CD4-positive, alpha-beta T cell treated with Interleukin-2 at 100 ng/mL for 4 hours (primary cell): ENCODE measurements at regions not wholly inside any gene's neighbourhood (a gene's known extent, or its start where the extent isn't known, plus 50 kb on each side); places are given as distances from the start of the nearest gene placed in this dataset.

Experiments used
- DNase-seq: peaks from one replicate; pipeline ENCODE4 v3.0.0-alpha.2; 2020; ENCODE audit warnings: low spot score

DNA sequence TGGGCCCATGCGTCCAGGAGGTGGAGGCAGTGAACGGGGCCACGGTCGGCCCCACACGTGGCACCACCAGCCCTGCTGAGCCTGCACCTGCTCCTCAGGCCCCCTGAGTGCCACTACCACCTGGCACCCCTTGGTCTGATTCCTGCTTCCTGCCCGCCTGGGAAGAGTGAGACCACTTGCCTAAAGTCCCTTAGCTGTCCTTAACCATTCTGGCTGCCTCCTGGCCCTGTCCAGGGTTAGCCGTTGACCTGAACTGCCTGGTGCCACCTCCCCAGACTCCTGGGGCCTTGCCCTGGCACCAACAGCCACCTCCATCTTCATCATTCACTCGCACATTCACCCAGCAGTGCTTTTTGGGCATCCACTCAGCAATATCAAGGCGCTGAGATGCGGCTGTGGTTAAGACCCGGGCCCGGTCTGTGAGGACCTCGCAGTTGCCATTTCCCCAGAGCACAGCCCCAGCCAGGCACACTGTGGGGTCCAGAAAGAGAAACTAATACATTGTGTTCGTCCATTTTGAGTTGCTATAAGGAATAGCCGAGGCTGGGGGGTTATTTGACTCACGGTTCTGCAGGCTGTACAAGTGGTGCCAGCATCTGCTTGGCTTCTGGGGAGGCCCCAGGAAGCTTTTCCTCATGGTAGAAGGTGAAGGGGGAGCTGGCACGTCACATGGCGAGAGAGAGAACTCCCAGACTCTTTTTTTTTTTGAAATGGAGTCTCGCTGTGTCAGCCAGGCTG is 318.4 kb downstream of the SEC14L1 start:
- no peak for DNase-seq

DNA sequence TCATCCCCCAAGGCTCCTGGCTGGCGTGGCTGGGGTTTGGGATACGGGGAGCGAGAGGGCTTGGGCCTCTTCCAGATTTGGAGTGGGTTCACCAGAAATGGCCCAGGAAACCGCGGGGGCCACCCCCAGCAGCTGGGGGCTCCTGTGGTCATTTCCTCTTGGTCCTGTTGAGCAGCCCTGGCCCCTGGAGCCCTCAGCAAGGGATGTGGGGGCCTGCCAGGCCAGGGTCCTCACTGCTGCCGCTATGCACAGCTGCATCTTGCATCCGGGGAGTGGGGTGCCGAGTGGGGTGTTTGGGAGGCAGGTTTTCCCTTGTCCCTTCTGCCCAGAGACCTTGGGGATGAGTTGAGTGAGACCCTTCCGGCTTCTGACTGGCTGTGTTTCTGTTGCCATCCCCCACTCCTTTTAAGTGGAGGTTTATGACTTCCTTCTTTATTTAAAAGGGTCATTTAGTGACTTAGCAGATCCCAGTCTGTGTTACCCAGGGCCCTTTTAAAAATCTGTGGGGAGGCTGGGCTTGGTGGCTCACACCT is 319.8 kb downstream of the SEC14L1 start:
- DNase-seq, result no peak

DNA sequence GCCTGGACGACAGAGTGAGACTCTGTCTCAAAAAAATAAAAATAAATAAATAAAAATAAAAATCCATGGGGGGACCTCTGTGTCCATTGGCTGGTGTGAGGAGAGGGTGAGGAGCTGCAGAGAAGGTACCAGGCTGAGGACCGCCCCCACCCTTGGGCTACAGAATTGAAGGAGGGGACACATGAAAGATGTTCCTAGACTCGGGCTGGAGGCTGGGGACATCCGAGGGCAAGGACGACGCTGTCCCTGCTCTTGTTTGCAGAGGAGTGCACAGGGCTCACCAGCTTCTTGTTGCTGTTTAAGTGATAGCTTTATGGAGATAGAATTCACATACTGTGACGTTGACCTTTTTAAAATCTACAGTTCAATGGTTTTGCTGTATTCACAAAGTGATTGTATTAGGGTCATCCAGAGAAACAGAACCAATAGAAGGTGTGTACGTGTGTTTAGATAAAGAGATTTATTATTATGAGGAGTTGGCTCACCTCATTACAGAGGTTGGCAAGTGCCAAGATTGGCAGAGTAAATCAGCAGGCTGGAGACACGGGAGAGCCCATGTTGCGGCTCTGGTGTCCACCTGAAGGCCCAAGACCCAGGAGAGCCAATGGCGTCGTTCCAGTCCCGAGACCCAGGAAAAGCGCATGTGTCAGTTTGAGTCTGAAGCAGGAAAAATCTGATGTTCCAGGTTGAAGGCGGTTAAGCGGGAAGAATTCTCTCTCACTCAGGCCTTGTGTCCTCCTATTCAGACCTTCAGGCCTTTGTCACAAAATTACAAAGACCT is 320.7 kb downstream of the SEC14L1 start:
- no peak for DNase-seq

DNA sequence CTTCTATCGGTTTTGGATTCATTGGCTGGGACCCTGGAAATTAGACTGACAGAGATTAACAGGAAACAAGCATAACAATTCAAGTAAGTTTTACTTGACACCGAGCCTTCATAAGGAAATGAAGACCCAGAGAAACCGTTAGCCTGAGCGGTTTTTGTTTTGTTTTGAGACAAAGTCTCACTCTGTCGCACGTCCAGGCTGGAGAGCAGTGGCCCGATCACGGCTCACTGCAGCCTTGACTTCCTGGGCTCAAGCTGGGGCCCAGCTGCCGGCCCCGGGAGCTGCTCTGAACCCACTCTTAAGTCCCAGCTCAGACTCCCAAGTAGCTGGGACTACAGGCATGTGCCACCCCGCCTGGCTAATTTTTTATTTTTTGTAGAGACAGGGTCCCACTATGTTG is 321.3 kb downstream of the SEC14L1 start:
- DNase-seq, result peak; percentile 47

DNA sequence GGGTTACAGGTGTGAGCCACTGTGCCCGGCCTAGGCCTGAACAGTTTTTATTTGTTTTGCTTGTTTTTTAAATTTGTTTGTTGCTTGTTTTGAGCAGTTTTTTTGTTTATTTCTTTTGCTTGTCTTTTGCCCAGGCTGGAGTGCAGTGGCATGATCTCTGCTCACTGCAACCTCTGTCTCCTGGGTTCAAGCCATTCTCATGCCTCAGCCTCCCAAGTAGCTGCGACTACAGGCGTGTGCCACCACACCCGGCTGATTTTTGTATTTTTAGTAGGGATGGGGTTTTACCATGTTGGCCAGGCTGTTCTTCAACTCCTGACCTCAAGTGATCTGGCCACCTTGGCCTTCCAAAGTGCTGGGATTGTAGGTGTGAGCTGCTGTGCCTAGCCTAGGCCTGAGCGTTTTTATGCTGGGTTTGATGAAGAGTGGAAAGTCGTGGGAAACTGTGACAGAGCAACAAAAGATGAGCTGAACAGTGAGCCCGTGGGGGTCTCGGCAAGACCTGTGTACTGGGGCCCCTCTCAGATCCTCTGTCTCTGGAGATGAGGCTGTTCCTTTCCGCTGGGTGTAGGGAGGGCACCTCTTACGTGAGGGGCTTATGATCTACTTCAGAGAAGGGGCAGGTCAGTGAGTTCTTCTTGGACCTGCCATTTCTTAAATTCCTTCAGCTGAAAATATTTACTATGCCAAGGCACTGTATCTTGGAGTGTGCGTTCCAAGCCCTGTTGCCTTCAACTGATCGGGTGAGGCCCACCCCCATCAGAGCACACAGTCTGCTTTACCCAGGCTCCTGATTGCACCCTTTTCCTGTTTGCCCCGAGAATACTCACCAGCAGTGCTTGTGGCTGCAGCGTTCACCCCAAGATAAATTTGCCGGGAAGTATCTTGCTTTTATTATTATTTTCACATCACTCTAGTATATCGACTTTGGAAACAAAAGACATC is 322.1 kb downstream of the SEC14L1 start:
- no peak for DNase-seq

DNA sequence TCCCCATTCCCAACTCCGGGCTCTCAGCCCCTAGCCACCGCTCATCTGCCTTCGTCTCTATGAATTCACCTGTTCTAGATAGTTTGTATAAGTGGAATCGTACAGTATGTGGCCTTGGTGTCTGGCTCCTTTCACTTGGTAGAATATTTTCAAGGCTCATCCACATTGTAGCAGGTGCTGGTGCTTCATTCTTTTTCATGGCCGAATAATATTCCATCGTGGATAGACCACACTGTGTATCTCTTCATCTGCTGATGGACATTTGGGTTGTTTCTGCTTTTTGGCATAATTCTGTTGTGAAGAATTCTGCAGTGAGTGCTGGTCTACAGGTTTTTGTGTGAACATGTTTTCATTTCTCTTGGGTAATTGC is 324.2 kb downstream of the SEC14L1 start:
- no peak for DNase-seq

DNA sequence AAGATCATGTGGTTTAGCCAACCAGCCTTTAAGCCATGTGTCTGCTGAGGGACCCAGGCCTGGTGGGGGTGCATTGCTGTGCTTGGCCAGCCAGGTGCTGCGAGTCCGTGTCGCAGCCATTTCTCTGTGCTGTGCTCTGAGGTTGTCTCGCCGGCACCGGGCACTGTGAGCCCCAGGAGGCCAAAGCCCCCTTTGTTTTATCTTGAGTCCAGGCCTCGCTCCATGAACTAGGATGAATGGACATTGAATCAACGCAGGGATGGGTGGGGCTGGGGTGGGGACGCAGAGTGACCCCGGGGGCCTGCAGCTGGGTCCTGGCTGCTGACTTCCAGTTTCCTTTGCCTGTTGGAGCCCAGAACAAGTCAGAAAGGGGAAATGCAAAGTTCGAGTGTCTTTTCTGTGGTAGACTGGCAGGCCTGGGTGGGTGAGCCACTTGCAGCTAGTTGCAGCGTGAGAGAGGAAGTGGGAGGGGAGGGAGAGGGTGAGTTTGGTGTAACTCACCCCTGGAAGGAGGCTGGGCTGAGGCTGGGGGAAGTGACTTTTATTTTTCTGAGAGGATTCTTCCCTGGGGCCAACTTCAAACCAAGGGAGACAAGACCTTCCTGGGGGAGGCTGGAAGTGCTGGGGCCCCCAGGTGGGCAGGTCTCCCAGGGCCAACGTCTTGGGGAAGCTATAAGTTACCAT is 324.7 kb downstream of the SEC14L1 start:
- peak; percentile 85 for DNase-seq

DNA sequence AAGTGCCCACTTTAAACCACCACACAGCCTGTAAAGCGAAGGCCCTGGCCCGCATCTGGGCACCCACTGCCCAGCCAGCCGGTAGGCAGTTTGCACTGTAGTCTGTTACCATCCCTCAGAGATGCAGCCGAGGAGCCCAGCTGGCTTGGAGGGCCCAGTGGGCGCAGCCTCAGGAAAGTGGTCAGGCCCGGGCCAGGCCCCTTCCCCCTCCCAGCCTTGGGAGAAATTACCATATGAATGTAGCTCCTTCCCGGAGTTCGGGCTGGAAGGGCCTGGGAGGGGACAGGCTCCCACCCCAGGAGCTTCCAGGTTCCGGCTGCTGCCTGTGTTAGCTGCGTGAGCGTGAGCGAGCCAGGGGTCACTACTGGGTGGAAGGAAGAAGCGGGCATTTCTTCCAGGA is 325.4 kb downstream of the SEC14L1 start:
- no peak for DNase-seq

DNA sequence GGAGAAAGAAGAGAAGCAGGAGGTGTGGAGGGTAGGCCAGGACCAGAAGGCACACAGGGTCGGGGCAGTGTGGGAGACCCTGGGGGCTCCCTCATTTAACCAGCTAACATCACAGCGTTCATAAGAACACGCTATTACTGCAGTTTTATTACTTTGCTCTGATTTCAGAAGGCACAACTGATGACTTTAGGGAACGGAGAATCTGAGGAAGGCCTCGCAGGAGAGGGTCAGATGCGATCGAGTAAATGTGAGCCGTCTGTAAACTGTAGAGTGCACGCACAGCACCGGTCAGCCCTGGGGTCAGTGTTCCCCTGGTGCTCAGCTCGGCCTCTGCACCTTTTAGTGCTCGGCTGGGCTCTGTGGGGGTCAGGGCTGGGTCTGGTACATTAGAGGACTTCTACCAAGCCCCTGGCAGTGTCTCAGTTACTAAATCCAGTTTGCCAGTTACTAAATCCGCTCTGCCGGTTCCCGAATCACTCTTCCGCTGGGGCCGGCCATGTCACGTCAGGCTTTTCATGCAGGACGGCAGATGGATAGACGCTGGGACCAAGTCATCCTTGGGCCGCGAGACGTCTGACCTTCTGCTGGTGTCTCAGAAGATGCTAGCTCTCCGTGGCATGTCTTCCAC is 325.9 kb downstream of the SEC14L1 start:
- no peak for DNase-seq

DNA sequence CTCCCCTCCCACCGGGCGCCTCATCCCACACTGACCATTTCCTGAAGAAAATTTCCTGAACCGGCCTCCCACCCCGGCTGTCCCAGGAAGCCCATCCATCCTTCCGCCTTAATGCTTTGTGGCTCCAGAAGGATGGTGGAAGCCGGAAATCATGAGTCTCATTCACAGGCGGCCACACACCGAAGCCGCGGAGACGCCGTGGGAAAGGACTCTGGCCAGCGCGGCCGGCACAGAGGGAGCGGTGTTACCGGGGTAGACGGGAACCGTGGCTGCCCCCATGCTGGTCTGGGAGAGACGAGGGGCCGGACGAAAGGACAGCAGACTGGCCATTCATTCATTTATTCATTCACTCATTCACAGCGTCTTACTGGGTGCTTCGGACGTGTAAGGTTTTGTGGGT is 326.8 kb downstream of the SEC14L1 start:
- no peak for DNase-seq

DNA sequence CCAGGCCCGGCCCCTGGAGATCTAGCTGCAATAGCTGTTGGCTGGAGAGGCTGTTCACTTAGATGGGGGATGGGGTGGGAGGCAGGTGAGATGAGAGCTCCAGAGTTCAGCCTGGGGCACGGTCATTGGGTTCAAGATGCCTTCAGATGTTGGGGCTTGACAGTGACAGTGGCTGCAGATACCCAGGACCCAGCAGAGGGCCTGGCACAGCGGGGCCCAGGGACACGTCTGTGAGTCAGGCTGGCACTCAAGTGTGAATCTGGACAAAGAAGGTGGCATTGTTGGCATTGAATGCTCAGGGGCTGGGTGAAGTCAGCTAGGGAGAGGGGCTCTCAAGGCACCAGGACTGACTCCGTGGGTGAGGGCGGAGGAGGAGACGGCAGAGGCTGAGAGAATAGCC is 328.1 kb downstream of the SEC14L1 start:
- no peak for DNase-seq

DNA sequence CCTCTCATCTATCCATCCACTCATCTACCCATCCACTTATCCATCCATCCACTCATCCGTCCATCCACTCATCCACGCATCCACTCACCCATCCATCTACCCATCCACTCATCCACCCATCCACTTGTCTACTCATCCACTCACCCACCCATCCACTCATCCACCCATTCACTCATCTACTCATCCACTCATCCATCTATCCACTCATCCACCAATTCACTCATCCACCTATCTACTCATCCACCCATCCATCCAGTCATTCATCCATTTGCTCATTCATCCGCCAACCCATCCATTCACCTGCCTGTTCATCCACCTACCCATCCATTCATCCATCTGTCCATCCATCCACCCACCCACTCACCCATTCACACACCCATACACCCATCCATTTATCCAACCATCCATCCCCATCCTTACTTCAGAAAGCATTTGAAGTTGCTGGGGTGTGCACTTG is 329.6 kb downstream of the SEC14L1 start:
- no peak for DNase-seq

DNA sequence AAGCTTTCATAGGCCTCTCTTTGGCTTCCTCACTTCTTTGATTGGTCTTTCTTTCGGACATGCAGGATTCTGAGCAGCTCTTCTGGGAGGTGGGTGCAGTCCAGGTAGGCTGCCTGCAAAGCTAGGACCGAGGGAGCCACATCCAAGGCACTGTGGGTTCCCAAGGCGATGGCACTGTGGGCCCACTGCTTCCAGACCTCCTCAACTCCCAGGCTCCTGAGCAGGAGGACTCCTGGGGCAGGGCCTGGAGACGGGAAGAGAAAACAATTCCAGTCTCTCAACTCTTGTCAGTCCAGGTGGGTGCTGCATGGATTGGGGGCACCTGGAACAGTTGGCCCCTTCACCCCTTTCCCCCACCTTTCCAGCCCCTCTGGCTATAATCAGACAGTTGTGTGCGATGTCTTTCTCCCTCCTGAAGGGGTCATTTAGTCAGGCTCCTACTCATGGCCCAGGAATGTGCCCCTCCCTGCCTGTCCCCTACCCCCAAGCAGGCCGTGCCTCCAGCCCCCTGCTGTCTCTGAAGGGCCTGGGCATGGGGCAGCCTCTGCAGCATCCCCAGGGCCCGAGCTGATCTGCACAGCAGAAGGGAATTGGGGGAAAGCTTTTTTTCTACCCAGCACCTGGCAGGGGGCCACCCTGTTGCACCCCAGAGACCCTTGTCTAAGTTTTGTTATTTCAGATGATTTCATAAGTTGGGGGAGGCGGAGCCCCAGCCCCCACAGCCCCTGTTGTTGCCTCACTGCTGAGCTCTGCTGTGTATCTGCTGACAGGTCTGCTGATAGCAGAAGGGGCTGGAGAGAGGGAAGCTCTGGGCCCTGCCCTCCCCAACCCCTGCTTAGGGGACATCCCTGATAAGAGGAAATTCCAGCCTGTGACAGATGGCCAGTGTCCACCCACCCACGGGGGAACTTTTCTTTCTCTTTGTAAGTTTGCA is 330.3 kb downstream of the SEC14L1 start:
- no peak for DNase-seq

DNA sequence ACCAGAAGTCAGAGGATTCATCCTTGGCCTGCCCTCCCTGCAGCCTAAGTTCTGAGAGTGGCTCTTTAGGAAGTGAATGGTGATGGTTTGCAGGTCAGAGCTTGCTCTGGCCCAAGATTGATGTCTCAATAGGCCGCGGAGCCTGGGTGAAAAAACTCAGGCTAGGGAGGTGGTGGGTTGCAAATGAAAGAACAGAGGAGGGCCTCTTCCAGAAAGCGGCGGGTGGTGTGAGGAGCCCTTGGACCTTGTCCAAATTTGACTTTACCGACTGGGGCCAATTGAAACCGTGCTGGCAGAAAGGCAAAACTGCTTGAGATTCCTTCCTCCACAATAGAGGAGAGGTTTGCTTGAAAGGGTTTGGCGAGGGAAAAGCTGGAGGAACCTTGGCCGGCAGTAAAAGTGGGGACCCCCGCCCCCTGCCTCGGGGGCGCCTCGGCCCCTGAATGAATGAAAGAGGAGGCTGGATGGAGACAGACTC is 331.3 kb downstream of the SEC14L1 start:
- no peak for DNase-seq

DNA sequence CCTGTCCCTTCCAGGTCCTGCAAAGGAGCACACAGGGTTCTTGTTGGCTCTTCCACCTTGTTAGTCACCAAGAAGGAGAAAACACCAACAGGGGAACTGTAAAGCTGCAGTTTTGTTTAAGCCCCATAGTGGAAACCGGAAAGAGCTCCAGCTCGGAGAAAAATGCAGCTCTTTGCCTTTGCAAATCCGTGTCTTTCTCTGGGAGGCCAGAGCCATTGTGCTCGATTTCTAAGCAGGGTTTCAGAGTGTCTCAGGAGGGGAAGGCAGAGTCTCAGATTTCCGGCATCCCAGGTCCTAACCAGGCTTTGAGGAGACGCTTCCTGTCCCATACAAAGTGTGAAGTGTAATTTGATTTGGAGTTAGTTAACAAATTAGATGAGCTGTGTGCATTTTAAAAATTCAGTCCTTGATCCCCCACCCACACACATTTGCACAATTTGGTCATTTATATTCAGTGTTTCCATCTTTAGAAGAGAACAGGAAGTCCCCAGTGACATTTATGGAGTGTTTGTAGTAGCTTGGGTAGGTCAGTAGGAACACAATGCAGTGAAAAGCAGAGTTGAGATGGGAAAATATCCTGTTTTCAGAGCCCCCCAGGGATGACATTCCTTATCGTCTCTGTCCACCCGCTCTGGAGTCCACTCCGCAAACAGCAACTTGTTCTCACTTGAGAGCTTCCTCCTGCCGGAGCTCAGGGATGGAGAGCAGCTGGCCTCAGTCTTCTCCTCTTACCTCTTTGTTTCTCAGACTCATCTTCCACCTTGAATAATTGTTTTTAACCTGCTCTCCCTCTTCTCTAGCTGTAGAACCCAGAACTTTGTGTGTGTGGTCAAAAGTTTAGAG is 331.9 kb downstream of the SEC14L1 start:
- no peak for DNase-seq

DNA sequence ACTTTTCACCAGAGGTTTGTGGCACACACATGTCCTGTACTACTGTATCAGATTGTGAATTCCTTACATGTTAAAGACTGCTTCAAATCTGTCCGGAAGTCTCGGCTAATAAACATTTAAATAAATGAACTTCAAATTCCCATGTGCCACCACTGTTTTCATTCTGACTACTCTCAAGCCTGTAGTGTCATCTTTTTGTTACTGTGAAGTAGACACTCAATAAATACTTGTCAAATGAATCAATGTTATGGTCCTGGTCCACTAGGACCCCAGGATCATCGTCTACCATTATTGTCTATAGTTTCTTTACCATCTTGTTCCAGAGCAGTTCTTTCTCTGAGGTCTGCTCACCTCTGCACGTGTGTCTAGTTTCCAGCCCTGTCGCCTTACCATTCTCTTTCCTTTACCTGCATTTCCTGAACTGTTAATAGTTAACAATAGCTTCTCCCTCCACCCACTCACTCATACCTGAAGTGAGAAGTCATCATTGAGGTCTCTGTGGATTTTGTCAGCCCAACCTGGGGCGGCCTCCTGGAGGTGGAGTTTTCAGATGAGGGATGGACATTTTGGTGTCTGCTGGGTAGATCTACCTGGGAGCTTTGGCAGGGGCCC is 333.0 kb downstream of the SEC14L1 start:
- no peak for DNase-seq

DNA sequence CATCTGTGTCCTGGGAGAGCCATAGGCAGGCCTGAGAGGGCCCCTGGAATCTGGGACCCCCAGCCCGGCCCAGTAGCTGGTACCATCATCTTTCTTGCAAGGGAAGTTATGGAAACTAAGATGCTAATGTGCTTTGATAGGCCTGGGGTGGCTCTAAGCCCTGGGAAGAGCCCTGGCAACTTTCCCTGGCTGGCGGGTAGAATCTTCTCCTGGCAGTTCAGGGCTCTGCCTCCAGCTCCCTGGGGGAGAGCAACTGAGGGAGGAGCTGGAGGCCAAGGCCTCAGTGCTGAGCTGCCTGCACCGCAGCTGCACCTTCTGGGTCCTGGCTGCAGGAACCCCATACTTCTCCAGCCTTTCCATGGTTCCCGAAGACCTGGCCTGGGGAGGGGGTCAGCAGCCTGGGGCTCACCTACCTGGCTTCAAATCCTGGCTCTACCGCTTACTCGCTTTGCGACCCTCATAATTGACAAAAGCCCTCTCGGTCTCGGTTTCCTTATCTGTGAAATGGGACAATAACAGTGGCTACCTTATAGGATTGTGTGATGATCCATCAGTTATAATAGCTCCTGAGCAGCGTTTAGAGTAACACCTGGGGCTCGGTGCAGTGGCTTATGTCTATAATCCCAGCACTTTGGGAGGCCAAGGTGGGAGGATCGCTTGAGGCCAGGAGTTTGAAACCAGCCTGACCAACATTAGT is 333.7 kb downstream of the SEC14L1 start:
- no peak for DNase-seq
